Keratinocyte (primary cell): ENCODE measurements at regions not wholly inside any gene's neighbourhood (a gene's known extent, or its start where the extent isn't known, plus 50 kb on each side); places are given as distances from the start of the nearest gene placed in this dataset.

ENCODE experiments used
- DNase-seq: peaks from one replicate; pipeline ENCODE4 v3.0.0-alpha.2; 2011; ENCODE audit warnings: low read depth, missing footprints, low spot score
- FAIRE-seq: peaks from 2 replicates; lab custom pipeline; 2011; peaks lifted over from hg19 to GRCh38; lab: Jason Lieb, UNC
- H2AFZ ChIP-seq: 2 replicates; pipeline ENCODE4 v1.6.0; 2012; ENCODE audit warnings: low read length, control low read depth, inconsistent platforms; ENCODE audit not compliant: control insufficient read depth
- H3K27ac ChIP-seq: 2 replicates; pipeline ENCODE4 v1.5.1; 2011; ENCODE audit warnings: low read length; ENCODE audit not compliant: control insufficient read depth, insufficient read depth
- H3K27me3 ChIP-seq: 3 replicates; pipeline ENCODE4 v1.6.0; 2011; ENCODE audit warnings: low read length; ENCODE audit not compliant: control insufficient read depth, insufficient read depth; ENCODE audit errors: extremely low read depth
- H3K36me3 ChIP-seq, 2 experiments: 2 replicates in 1 of 2; 3 replicates in 1 of 2; pipeline ENCODE4 v1.5.1; 2011; ENCODE audit warnings: low read length in 2 of 2, mild to moderate bottlenecking in 1 of 2; ENCODE audit not compliant: control insufficient read depth in 2 of 2, insufficient read depth in 2 of 2; ENCODE audit errors: extremely low read depth in 1 of 2
- H3K4me1 ChIP-seq: 3 replicates; pipeline ENCODE4 v1.5.1; 2011; ENCODE audit warnings: low read length; ENCODE audit not compliant: control insufficient read depth, insufficient read depth; ENCODE audit errors: extremely low read depth
- H3K4me2 ChIP-seq: 3 replicates; pipeline ENCODE4 v1.6.0; 2011; ENCODE audit warnings: low read depth, low read length; ENCODE audit not compliant: control insufficient read depth, insufficient read depth; ENCODE audit errors: extremely low read depth
- H3K4me3 ChIP-seq, 3 experiments: fragments of 200-600 bp in 1 of 3; sonication (generic) in 1 of 3; 2 replicates in 2 of 3; 3 replicates in 1 of 3; pipeline ENCODE4 v1.5.1; 2011 to 2016; ENCODE audit warnings: low read length in 3 of 3, mild to moderate bottlenecking in 3 of 3, control low read depth in 2 of 3, inconsistent platforms in 1 of 3, low read depth in 1 of 3, mixed read lengths in 1 of 3, mixed run types in 1 of 3, moderate library complexity in 1 of 3; ENCODE audit not compliant: control insufficient read depth in 2 of 3, insufficient read depth in 2 of 3; ENCODE audit errors: extremely low read depth in 1 of 3
- H3K79me2 ChIP-seq: 2 replicates; pipeline ENCODE4 v1.6.0; 2012; ENCODE audit warnings: low read length; ENCODE audit not compliant: control insufficient read depth, insufficient read depth
- H3K9ac ChIP-seq: 3 replicates; pipeline ENCODE4 v1.6.0; 2011; ENCODE audit warnings: low read length; ENCODE audit not compliant: control insufficient read depth, insufficient read depth; ENCODE audit errors: extremely low read depth
- H3K9me1 ChIP-seq: 3 replicates; pipeline ENCODE4 v1.6.0; 2011; ENCODE audit warnings: low read length; ENCODE audit not compliant: control insufficient read depth, insufficient read depth; ENCODE audit errors: extremely low read depth
- H3K9me3 ChIP-seq: 2 replicates; pipeline ENCODE4 v1.5.1; 2012; ENCODE audit warnings: low read depth, low read length; ENCODE audit not compliant: control insufficient read depth
- H4K20me1 ChIP-seq: 3 replicates; pipeline ENCODE4 v1.6.0; 2011; ENCODE audit warnings: low read length; ENCODE audit not compliant: control insufficient read depth, insufficient read depth; ENCODE audit errors: extremely low read depth
- EZH2 ChIP-seq: IDR thresholded peaks from one replicate; pipeline ENCODE4 v1.6.1; 2012; ENCODE audit warnings: inconsistent platforms, mild to moderate bottlenecking, low read length, moderate library complexity
- dilution Hi-C: fragments of 300-500 bp; cut with MboI; formaldehyde crosslinking; loops from one replicate; pipeline ENCODE4 v1.7.0; 2020; ENCODE audit warnings: low sequenced_read_pairs; ENCODE audit not compliant: extremely low pct_ligation_motif_present
- TF ChIP-seq, protein P1 (sequence below), 3 experiments: IDR thresholded peaks in 1 of 3; conservative IDR thresholded peaks in 1 of 3; optimal IDR thresholded peaks in 1 of 3; 2 replicates in 2 of 3; 3 replicates in 1 of 3; pipeline versions ENCODE3 to v1.5.1; 2011; ENCODE audit warnings: low read length in 3 of 3, mild to moderate bottlenecking in 3 of 3, moderate library complexity in 2 of 3, control low read depth in 1 of 3, inconsistent platforms in 1 of 3; ENCODE audit not compliant: insufficient read depth in 2 of 3; ENCODE audit errors: extremely low read depth in 1 of 3

DNA sequence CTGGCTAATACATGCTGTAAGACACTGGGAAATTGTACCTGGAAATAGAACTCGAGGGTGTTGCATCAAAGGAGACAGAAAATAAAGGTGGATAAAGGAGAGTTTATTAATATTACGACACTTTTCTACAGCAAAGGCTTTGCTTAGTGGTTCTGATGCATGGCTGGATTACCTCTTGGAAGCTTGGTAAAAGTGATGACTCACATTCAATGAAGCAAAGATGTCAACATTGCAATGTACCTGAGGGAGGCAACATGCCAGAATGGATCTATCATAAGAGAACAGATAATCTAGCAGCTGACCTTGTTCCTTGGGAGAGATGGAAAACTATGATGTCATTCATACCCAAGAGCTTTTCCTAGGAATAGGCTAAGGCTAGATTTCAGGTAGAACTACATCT lies 735.1 kb upstream of the DIAPH2 start:
- no peaks in the 10 kb centered on the region for H3K4me1 ChIP-seq
- TF ChIP-seq EZH2: no peak
- TF ChIP-seq, protein P1, sequence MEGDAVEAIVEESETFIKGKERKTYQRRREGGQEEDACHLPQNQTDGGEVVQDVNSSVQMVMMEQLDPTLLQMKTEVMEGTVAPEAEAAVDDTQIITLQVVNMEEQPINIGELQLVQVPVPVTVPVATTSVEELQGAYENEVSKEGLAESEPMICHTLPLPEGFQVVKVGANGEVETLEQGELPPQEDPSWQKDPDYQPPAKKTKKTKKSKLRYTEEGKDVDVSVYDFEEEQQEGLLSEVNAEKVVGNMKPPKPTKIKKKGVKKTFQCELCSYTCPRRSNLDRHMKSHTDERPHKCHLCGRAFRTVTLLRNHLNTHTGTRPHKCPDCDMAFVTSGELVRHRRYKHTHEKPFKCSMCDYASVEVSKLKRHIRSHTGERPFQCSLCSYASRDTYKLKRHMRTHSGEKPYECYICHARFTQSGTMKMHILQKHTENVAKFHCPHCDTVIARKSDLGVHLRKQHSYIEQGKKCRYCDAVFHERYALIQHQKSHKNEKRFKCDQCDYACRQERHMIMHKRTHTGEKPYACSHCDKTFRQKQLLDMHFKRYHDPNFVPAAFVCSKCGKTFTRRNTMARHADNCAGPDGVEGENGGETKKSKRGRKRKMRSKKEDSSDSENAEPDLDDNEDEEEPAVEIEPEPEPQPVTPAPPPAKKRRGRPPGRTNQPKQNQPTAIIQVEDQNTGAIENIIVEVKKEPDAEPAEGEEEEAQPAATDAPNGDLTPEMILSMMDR (optimal IDR thresholded peaks at IDR 0.05 in 1 of 3, IDR thresholded peaks at IDR 0.05 in 1 of 3, conservative IDR thresholded peaks at IDR 0.05 in 1 of 3; ENCODE audit: extremely low read depth in 1 of 3, insufficient read depth in 2 of 3, low read length in 3 of 3): no peak
- no peaks in the 10 kb centered on the region for H3K9me1 ChIP-seq
- FAIRE-seq (no peak), DNase-seq (no peak)
- no peaks in the 10 kb centered on the region for H3K79me2 ChIP-seq
- H3K4me2 ChIP-seq: no peak overlapping the region
- no peaks in the 10 kb centered on the region for H3K36me3 ChIP-seq
- H4K20me1 ChIP-seq: no peaks in the 10 kb centered on the region
- H2AFZ ChIP-seq: no peak overlapping the region
- H3K9ac ChIP-seq: no peak overlapping the region
- no peaks in the 10 kb centered on the region for H3K9me3 ChIP-seq
- dilution Hi-C loops: no loop called here
- no peaks in the 10 kb centered on the region for H3K27me3 ChIP-seq
- H3K27ac ChIP-seq: no peak overlapping the region
- H3K4me3 ChIP-seq: no peak overlapping the region

DNA sequence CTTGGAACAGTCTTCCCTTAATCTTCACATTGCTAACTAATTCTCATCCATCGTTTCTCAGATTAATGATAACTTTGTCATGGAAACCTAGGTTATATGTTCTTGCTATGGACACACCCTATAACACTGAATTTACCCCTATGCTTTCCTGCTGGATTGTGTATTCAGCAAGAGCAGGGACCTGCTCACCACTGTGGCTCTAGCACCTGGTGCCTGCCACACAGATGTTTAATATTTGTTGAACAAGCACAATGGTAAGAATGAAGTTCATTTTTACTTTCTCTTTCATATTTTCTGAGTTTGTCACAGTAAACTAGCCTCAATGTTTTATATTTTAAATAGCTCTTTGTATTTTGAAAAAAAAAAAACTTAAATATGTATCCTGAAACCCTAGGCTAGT lies 734.0 kb upstream of the DIAPH2 start:
- dilution Hi-C loops: no loop called here
- no peaks in the 10 kb centered on the region for H3K27me3 ChIP-seq
- no peaks in the 10 kb centered on the region for H4K20me1 ChIP-seq
- H3K4me2 ChIP-seq: no peak overlapping the region
- DNase-seq: no peak
- TF ChIP-seq, protein P1 (optimal IDR thresholded peaks at IDR 0.05 in 1 of 3, IDR thresholded peaks at IDR 0.05 in 1 of 3, conservative IDR thresholded peaks at IDR 0.05 in 1 of 3; ENCODE audit: extremely low read depth in 1 of 3, insufficient read depth in 2 of 3, low read length in 3 of 3): no peak
- no peak for TF ChIP-seq EZH2
- H3K79me2 ChIP-seq: no peaks in the 10 kb centered on the region
- H2AFZ ChIP-seq: no peak overlapping the region
- H3K36me3 ChIP-seq: no peaks in the 10 kb centered on the region
- no peak overlapping the region for H3K9ac ChIP-seq
- FAIRE-seq: no peak
- H3K9me1 ChIP-seq: no peaks in the 10 kb centered on the region
- H3K4me1 ChIP-seq: no peaks in the 10 kb centered on the region
- no peak overlapping the region for H3K4me3 ChIP-seq
- H3K9me3 ChIP-seq: no peaks in the 10 kb centered on the region
- no peak overlapping the region for H3K27ac ChIP-seq
